Panc1 (cell line): ENCODE measurements at regions not wholly inside any gene's neighbourhood (a gene's known extent, or its start where the extent isn't known, plus 50 kb on each side); places are given as distances from the start of the nearest gene placed in this dataset.

Experiments used
- CTCF ChIP-seq: fragments of 450-650 bp; IDR thresholded peaks from 2 replicates; pipeline ENCODE4 v1.5.1; 2017; ENCODE audit warnings: mild to moderate bottlenecking
- POLR2AphosphoS5 ChIP-seq: IDR thresholded peaks from 2 replicates; pipeline ENCODE4 v1.6.1; 2012; ENCODE audit warnings: mild to moderate bottlenecking, low read depth, low read length, moderate library complexity
- REST ChIP-seq, 2 experiments: IDR thresholded peaks; 2 replicates each; pipeline ENCODE4 v1.6.1; 2011 to 2012; ENCODE audit warnings: low read depth in 2 of 2, control low read depth in 1 of 2, low read length in 1 of 2, mild to moderate bottlenecking in 1 of 2, moderate library complexity in 1 of 2; ENCODE audit not compliant: insufficient read depth in 1 of 2
- SIN3A ChIP-seq: IDR thresholded peaks from 2 replicates; pipeline ENCODE4 v1.6.1; 2012; ENCODE audit warnings: low read depth, mild to moderate bottlenecking, low read length, moderate library complexity, borderline replicate concordance; ENCODE audit not compliant: insufficient read depth
- TCF7L2 ChIP-seq: IDR thresholded peaks from 2 replicates; pipeline ENCODE4 v1.6.1; 2011; ENCODE audit warnings: mild to moderate bottlenecking, low read depth, low read length, inconsistent platforms

- TF ChIP-seq CTCF (no peak), POLR2AphosphoS5 (no peak), REST (IDR thresholded peaks at IDR 0.05; ENCODE audit: insufficient read depth in 1 of 2, low read depth in 2 of 2, low read length in 1 of 2) (no peak), TCF7L2 (no peak), SIN3A (no peak)
Measured at GRCh38 chr4:181949704-181950312, 293.4 kb upstream of the TENM3 start.
